GM18867 (cell line): ENCODE measurements at regions not wholly inside any gene's neighbourhood (a gene's known extent, or its start where the extent isn't known, plus 50 kb on each side); places are given as distances from the start of the nearest gene placed in this dataset.

Experiments used
- ATAC-seq: cut with Tn5 transposase; IDR thresholded peaks from one replicate; pipeline ENCODE4 v1.9.1; 2021; ENCODE audit warnings: mild to moderate bottlenecking, moderate library complexity; ENCODE audit not compliant: unreplicated experiment

DNA sequence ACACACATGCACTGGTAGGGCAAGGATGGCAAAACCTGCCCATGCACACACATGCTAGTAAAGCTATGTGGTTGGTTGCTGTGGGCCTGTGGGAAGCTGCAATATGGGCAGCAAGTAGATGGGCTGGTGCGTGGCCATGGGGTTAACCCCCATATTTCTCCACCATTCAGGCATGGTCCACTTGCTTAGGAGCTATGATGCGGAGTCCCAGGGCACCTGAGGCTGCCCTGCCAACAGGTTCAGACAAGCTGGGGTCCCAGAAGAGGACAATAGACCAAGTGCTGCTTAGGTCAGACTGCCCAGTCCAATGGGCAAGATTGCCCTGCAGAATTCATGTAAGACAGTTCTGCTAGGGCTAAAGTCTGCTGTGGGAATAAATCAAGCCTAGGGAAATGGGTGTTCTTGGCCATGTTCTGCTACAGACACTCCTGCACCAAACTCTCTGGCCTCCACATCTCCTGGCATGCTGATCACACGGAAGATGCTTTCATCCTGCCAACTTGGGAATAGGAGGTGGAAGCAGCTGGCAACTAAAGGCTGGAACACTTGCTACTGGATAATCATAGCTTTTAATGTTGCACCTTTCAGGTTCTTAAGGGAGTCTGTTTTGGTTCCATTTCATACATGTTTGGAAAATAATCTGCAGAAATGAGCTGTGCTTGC, 646.3 kb upstream of the SLITRK1 start:
- no peak for ATAC-seq

DNA sequence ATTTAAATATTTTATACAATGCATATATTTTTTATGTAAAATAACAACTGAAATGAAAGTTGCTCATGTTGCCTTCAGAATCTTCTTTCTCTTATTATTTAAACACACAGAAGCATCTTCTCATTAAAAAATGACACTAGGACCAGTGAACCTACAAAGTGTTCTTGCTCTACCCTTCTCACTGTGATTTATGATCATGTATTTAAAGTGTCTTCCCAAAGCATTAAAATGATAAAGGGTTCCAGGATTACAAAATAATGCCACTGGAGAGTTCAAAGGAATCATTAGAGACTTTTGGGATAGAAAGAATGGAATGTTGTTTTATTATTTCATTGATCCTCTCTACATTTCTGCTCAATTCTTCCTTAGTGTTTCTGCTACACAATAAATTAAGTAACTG, 643.6 kb upstream of the SLITRK1 start:
- ATAC-seq: no peak

DNA sequence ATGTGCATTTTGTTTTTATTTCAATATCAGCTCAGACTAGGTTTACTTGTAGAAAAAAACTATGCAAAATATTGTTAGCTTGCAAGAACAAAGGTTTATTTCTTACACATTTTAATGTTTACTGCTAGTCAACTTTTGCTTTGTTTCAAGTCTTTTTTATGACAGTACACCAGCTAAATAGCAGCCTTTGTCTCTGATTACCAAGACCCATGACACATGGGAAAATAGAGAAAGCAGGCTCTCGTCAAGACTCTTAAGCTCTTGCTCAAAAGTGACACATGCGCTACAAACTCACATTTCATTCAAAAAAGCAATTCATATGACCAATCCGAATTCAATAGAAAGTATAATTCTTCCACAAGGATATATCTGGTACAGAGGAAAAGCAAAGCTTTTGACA, 642.3 kb upstream of the SLITRK1 start:
- ATAC-seq: no peak

DNA sequence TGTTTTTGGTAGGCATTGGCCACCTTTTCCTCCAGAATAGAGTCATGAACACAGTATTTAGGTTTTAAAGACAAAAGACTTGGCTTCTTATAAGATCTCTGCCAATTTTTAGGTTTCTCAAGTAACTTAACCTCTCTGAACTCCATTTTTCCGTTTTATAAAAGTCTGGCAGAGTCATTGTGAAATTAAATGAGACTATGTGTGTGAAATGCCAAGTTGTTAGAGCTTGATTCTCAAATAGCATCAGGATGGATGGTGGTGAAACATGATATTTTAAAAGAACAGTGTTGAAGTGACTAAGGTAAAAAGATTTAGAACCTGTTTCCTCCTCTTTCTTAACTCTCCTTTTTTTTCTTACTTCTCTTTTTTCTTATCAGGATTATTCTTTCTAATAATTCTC, 617.7 kb upstream of the SLITRK1 start:
- ATAC-seq: no peak

DNA sequence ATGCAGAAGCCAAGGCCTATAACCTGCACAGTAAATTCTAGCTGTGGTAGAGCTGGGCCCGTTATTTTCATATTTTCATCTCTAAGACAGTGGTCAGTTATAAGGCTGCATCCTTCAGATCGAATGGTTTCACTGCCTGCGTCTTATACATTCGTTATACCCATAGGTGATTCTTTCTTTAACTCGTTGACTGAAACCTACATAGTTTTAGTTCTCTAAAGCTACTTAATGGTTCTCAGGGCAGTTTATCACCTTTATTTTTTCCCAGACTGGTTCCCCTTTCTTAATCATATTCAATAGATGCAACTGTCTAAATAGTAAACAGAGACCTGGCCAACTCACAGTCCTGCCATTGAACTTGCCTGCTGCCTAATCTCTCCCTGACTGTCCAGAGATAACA, 615.3 kb upstream of the SLITRK1 start:
- ATAC-seq: no peak

DNA sequence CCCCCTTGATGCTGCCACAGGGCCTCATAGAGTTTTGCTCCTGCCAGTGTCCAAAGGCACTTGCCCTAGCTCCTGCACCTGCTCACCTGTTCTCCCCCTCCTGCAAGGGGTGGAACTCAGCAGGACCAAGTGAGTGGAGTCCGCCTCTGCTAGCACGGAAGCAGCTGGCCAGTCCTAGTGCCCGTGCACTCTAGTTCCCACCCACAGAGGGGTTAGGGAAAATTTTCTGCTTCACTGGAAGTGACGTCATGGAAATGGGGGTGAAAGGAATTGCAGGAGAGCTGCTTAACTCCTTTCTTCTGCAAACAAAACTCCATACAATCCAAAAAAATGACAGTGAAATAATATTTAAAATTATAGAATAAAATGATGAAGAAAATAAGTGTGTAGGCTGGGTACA, 609.7 kb upstream of the SLITRK1 start:
- no peak for ATAC-seq

DNA sequence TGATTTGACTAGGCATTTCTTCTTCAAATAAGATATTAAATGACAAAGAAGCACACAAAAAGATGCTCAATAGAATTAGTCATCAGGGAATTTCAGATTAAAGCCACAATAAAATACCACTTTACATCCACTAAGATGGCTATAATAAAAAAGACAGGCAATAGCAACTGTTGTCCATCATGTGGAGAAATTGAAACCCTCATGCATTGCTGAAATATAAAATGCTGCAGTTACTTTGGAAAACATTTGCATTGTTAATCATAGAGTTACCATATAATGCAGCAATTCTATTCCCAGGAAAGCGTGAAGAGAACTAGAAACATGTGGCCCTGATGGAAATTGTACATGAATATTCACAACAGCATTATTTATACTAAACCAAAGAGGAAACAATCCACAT, 605.5 kb upstream of the SLITRK1 start:
- ATAC-seq: no peak

DNA sequence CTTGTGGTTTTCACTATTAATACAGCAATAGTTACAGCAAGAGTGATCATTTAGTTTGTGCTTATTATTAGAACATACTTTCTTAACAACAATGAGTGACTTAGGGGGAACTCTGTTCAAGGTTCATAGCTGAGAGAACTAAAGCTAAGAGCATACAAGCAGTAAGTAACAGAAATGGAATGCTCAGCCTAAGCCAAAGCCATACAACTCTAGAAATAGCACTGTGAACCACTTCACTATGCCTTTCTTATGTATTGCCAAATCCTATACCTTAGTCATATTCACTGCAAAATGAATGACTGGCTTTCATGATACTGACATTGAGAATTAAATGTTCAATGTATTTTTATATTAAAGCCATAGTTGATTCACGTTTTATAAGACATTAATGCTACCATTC, 599.7 kb upstream of the SLITRK1 start:
- no peak for ATAC-seq

DNA sequence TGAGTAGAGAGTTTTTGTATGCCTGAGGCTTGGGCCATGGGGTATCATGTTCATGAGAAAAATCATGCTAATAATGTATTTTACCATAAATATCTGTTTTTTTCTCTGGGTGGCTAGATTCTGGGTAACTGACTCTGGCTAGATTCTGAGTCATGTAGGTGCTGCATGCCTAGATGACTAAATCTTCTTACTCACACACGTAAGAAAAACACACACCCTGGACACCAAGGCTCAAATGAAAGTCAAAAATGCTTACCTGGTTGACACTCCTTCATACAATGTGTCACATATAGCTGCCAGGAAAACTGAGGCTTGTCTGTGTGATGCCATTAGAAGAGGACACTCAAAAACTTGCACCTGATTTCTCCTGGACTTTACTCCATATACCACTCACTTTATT, 597.4 kb upstream of the SLITRK1 start:
- no peak for ATAC-seq

DNA sequence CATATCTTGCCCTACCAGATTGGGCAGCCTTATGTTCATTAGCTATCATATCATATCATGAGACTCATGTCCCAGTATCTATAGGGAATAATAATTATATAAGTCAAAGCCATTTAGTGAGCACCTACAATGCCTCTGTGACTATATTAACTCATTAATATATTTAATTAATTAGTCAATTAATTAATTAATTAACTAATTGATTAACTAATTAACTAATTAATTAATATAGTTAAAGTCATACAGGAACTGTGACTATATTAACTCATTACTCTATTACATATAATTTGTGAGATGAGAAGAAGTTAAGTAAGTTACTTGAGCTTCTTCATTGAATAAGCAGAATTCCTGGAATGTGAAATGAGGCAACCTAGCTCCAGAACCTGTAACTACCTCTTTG, 588.3 kb upstream of the SLITRK1 start:
- ATAC-seq: no peak

DNA sequence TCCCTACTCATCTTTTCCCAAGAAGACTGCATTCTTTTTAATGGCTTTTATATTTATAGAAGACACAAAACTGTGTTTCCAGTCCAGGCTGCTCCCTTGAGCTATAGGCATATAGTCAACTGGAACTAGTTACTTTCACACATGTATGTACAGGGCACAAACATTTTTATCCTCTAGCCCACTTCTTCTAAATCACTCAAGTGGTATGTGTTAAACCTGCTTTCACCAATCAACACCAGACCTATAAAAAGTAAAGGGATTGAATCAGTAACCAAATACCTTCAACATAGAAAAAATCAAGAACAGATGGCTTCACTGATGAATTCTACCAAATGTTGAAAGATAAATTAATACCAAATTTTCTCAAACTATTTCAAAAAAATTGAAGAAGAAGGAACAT, 584.2 kb upstream of the SLITRK1 start:
- ATAC-seq: no peak

DNA sequence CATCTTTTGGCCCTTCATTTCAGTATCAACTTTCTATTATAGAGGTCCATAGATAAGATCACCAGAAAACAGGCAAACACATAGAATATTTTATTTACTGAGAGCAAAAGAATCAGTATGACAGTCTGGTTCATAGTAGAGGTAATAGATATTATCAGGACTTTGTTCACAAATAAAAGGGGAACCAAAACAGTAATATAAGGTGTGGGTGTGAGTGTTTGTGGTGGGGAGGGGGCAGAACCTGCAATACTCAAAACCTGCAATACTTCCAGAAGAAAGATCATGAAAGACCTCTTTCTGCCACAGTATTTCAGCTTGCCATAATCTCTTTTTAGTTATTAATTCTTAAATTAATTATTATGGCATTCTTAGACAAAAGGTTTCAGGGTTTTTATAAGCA, 578.7 kb upstream of the SLITRK1 start:
- no peak for ATAC-seq

DNA sequence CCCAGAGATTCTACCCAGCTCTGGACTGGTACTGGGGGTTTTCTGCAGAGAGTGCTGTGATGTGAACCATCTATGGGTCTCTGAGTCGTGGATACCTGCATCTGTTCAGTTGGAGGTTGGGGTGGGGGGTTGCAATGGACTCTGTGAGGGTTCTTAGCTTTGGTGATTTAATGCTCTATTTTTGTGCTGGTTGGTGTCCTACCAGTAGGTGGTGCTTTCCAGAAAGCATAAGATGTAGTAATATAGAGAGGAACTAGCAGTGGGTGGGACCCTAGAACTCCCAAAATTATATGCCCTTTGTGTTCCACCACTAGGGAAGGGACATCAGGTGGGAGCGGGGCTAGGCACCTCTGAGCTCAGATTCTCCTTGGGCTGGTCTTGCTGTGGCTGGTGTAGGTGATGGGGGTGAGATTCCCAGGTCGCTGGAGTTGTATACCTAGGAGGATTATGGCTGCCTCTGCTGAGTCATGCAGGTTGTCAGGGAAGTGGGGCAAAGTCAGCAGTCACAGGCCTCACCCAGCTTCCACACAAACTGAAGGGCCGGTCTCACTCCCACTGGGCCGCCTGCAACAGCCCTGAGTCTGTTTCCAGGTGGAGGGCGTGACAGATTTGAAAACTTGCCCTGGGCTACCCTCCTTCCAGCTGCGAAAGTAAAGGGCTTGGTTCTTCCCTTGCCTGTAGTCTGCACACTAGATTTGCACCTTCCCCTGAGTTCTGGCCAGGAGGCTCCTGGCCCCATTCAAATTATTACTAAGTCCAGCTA, 573.0 kb upstream of the SLITRK1 start:
- ATAC-seq: no peak

DNA sequence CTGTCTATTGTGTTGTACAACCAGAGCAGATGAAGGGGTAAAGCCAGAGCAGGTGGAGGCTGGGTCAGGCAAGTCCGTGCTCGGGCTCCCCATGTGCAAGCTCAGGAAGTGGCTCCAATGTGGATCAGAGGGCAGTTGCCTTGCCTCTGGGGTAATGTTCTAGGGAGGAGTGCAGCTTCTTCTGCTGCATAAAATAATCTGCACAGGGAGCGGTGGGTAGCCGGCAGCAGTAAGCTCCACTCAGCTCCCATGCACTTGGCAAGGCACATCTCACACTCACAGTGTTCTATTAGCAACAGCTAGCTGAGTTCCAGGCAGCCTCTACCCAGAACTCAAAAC, 565.3 kb upstream of the SLITRK1 start:
- ATAC-seq: no peak

DNA sequence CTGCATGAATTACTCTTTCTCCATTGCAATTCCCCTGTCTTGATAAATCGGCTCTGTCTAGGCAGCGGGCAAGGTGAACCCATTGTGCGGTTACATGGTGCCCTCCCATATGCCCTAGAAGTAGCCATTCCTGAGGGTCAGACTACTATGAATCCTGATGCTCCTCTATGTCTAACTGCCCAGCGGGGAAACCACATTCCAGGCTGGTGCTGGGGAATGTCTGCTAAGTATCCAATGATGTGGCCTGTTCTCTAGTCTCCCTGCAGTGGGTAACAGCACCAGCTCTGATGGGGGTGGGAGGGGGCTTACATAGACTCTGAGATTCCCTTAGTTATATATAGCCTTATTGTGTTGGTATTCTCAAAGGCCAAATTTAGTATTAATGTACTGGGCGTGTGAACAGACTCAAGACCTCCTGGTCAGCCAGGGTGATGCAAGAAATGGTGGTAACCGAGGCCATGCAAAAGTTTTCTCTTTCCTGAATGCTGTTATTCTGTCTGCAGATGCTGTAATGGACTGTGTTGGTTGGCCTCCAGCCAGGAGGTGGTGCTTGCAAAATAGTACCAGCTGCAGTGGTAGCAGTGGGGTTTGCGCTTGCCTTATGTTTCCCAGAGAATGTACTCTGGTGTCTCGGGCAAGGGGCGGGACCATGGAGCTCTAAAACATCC, 564.8 kb upstream of the SLITRK1 start:
- no peak for ATAC-seq

DNA sequence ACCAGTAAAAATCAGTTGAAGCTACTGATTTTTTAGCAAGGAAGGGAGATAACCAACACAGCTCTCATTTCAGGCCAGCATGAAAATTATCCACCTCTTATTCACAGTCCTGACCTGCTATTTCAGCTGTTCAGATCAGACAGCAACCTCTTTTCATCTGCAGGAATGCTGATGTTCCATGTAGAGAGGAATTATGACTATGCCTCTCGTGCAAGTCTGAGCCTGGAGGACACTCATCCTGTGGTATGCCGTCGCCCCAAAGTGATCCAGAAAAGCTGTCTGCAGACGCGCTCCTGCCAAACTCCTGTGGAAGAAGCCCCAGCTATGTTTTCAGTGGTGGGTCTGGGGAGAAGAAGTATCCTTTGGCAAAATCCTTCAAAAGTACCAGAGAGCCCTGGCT, 563.5 kb upstream of the SLITRK1 start:
- no peak for ATAC-seq

DNA sequence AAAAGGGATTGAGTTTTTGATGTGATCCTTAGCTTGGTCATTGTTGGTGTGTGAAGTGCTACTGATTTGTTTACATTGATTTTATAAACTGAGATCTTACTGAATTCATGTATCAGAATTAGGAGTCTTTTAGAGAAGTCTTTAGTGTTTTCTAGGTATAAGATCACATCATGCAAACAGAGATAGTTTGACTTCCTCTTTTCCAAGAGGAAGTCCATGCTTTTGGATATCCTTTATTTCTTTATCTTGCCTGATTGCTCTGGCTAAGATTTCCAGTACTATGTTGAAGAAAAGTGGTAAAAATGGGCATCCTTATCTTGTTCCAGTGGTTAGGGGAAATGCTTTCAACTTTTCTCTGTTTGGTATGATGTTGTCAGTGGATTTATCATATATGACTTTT, 561.2 kb upstream of the SLITRK1 start:
- ATAC-seq: no peak

DNA sequence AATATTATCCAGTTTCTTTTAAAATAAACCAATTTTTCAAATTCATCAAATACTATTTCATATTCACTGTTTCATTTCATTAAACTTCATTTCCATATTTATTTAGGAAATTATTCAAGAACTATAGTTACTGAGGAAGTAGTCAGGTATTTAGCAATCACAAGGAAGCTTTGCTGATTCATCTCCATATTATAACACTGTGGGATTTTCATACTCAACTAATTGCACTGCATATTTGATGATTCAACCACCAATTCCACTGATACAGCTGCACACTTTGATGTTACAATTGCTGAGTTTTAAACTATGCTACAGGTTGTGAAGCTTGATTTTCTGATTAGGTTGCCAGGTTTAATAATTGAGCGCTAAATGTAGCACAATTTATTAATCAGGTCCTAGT, 556.8 kb upstream of the SLITRK1 start:
- no peak for ATAC-seq

DNA sequence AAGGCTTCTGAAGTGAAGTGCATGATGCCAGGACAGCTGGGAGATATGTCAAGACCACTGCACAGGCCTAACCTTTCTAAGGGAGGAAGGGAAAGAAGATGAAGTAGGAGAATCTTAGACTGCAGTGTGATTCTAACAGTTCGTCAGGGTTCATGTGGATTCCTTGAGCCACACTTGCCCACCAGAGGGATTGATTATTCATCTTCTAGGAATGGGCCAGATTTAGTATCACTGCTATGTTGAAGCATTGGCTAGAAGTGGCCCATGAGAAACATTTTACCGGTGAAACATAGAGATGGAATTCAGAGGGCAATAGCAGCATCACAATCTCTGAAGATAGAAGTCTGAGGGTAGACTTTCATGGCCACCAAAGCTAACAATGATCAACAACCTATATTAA, 550.8 kb upstream of the SLITRK1 start:
- ATAC-seq: no peak

DNA sequence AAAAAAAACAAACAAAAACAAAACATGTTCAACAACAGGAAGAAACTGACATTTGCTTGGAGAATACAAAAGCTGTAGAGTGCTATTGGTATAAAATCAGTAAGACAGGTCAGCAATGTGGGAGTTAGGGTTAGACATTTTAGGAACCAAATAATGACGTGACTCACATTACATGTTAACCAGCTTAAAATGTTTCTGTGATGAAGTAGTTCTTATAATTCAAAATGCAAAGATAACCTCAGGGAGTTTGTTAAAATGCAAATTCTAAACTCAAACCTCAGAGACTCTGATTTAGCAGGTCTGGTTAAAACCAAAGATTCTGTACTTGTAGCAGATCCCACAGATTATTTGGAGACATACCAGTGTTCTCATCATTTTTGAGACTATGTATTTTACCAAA, 549.4 kb upstream of the SLITRK1 start:
- ATAC-seq: no peak

DNA sequence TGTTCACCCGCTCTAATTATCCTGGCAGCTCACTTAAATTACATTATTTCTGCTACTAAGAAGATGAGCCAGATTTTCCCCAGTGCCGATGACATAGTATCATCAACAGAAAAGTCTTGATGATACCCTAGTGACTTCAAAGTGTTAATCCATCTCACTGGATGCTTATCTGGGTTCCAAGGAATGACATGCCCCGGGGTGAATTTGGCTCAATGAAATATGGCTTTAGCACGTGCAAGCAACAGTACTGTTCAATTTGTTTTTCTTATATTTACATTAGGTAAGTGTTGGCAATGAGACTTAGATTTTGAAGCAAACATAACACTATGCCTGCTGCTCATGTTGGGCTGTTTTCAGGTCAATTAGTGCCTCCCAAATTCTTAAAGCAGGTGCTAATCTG, 548.2 kb upstream of the SLITRK1 start:
- ATAC-seq: no peak

DNA sequence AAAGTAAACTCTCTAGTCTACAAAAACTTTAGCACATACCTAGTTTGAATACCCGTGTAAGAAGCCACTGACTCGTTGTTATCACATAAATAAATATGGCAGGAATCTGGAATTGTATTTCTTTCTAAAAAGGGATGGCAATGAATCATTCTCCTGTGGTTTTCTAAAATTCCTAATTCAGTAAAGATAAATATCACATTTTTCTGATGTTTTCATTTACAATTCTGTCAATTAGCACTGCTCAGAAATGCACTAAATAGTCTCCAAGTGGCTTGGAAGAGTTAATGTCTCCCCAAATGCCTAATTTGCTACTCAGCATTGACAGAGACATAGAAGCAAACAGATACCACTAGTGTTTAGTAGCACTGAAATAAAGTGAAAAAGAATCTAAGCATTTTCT, 547.7 kb upstream of the SLITRK1 start:
- ATAC-seq: no peak
